ENCODE measurements at regions not wholly inside any gene's neighbourhood (a gene's known extent, or its start where the extent isn't known, plus 50 kb on each side); places are given as distances from the start of the nearest gene placed in this dataset.

DNA sequence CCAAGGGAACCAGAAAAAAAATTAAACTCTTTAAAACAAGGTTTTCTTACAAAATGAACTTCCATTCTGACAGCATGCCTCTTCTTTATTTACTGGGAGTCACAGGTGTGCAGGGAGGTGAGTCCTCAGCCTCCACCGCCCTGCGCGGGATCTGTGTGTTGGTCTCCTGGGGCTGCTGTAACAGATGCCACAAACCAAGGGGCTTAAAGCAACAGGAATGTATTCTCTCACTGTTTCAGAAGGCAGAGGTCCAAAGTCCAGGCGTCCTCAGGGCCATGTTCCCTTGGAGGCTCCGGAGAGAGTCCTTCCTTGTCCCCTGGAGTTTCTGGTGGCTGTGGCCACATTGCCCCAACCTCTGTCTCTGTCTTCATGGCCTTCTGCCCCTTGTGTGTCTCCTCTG, 123.6 kb upstream of the C1orf174 start:
- DNase-seq (ENCODE audit: low read depth) (no peak), FAIRE-seq (no peak)
- Histone ChIP-seq H3K4me1 (ENCODE audit: insufficient read depth, low read length) (no peaks in the 10 kb centered on the region), H3K79me2 (ENCODE audit: insufficient read depth, low read length) (no peaks in the 10 kb centered on the region), H3K9me3 (ENCODE audit: insufficient read depth, low read depth, low read length) (peaks cover 5% of the 10 kb centered on the region), H4K20me1 (ENCODE audit: insufficient read depth, low read length) (no peaks in the 10 kb centered on the region), H3K4me2 (ENCODE audit: low read length) (no peak overlapping the region), H3K4me3 (ENCODE audit: insufficient read depth, low read depth, low read length) (no peak overlapping the region), H2AFZ (ENCODE audit: low read depth, low read length) (no peak overlapping the region), H3K27ac (ENCODE audit: low read depth, low read length) (no peak overlapping the region), H3K27me3 (ENCODE audit: insufficient read depth, low read length) (no peaks in the 10 kb centered on the region), H3K9ac (ENCODE audit: low read length) (no peak overlapping the region), H3K36me3 (ENCODE audit: insufficient read depth, low read length) (no peaks in the 10 kb centered on the region)
- TF ChIP-seq, protein P1, sequence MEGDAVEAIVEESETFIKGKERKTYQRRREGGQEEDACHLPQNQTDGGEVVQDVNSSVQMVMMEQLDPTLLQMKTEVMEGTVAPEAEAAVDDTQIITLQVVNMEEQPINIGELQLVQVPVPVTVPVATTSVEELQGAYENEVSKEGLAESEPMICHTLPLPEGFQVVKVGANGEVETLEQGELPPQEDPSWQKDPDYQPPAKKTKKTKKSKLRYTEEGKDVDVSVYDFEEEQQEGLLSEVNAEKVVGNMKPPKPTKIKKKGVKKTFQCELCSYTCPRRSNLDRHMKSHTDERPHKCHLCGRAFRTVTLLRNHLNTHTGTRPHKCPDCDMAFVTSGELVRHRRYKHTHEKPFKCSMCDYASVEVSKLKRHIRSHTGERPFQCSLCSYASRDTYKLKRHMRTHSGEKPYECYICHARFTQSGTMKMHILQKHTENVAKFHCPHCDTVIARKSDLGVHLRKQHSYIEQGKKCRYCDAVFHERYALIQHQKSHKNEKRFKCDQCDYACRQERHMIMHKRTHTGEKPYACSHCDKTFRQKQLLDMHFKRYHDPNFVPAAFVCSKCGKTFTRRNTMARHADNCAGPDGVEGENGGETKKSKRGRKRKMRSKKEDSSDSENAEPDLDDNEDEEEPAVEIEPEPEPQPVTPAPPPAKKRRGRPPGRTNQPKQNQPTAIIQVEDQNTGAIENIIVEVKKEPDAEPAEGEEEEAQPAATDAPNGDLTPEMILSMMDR (IDR thresholded peaks at IDR 0.05; ENCODE audit: insufficient read depth, low read depth, low read length): no peak
- TF ChIP-seq EZH2 (IDR thresholded peaks at IDR 0.05; ENCODE audit: insufficient read depth, low read length): no peak
- H3K27ac Mint-ChIP-seq (ENCODE audit: unreplicated experiment): no peak overlapping the region
- H3K27me3 Mint-ChIP-seq (ENCODE audit: low read depth, unreplicated experiment): peaks cover 12% of the 10 kb centered on the region
- H3K36me3 Mint-ChIP-seq (ENCODE audit: low read depth, unreplicated experiment): no peaks in the 10 kb centered on the region
- peaks cover 27% of the 10 kb centered on the region for H3K9me3 Mint-ChIP-seq (ENCODE audit: unreplicated experiment)
- no peak overlapping the region for H3K4me3 Mint-ChIP-seq (ENCODE audit: unreplicated experiment)
- no peaks in the 10 kb centered on the region for H3K4me1 Mint-ChIP-seq (ENCODE audit: low read depth, unreplicated experiment)

DNA sequence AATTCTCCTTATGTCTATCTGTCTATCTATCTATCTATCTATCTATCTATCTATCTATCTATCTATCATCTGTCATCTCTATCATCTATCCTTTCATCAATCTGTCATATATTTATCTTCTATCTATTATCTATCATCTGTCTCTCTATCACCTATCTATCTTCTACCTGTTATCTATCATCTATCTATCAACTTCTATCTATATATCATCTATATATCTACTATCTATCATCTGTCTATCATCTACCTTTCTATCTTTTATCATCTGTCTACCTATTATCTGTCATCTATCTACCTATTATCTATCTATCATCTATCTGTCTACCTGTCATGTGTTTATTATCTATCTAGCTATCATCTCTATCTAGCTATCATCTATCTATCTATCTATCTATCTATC, 124.7 kb upstream of the C1orf174 start:
- H3K4me3 ChIP-seq (ENCODE audit: insufficient read depth, low read depth, low read length): no peak overlapping the region
- DNase-seq (ENCODE audit: low read depth) (no peak), FAIRE-seq (no peak)
- H3K4me1 ChIP-seq (ENCODE audit: insufficient read depth, low read length): no peaks in the 10 kb centered on the region
- H3K36me3 Mint-ChIP-seq (ENCODE audit: low read depth, unreplicated experiment): no peaks in the 10 kb centered on the region
- H3K27ac Mint-ChIP-seq (ENCODE audit: unreplicated experiment): no peak overlapping the region
- H2AFZ ChIP-seq (ENCODE audit: low read depth, low read length): no peak overlapping the region
- H3K9me3 Mint-ChIP-seq (ENCODE audit: unreplicated experiment): peaks cover 19% of the 10 kb centered on the region
- H3K27ac ChIP-seq (ENCODE audit: low read depth, low read length): no peak overlapping the region
- no peak overlapping the region for H3K4me2 ChIP-seq (ENCODE audit: low read length)
- no peaks in the 10 kb centered on the region for H3K36me3 ChIP-seq (ENCODE audit: insufficient read depth, low read length)
- no peaks in the 10 kb centered on the region for H3K27me3 ChIP-seq (ENCODE audit: insufficient read depth, low read length)
- TF ChIP-seq, protein P1 (IDR thresholded peaks at IDR 0.05; ENCODE audit: insufficient read depth, low read depth, low read length): no peak
- no peak for TF ChIP-seq EZH2 (IDR thresholded peaks at IDR 0.05; ENCODE audit: insufficient read depth, low read length)
- peaks cover 5% of the 10 kb centered on the region for H3K9me3 ChIP-seq (ENCODE audit: insufficient read depth, low read depth, low read length)
- H3K4me3 Mint-ChIP-seq (ENCODE audit: unreplicated experiment): no peak overlapping the region
- H3K79me2 ChIP-seq (ENCODE audit: insufficient read depth, low read length): no peaks in the 10 kb centered on the region
- H3K27me3 Mint-ChIP-seq (ENCODE audit: low read depth, unreplicated experiment): peaks cover 5% of the 10 kb centered on the region
- no peak overlapping the region for H3K9ac ChIP-seq (ENCODE audit: low read length)
- H3K4me1 Mint-ChIP-seq (ENCODE audit: low read depth, unreplicated experiment): no peaks in the 10 kb centered on the region
- no peaks in the 10 kb centered on the region for H4K20me1 ChIP-seq (ENCODE audit: insufficient read depth, low read length)

DNA sequence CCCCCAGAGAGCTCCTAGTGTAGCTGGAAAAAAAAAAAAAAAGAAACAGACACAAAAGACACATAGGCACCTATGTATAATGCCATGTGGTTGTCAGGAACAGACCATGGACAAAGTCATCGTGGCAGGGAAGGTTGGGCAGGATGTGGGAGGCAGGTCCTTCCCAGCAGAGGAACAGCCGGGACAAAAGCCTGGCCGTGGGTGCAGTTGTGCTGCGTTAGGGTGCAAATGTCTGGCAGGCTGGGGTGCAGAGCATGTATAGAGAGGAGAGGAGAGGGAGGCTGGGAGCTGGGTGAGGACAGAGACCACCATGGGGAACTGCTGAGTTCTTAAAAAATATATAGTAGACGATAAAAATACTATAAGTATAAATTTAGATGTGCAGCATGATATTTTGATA, 125.7 kb upstream of the C1orf174 start:
- H3K9ac ChIP-seq (ENCODE audit: low read length): no peak overlapping the region
- no peak overlapping the region for H2AFZ ChIP-seq (ENCODE audit: low read depth, low read length)
- no peaks in the 10 kb centered on the region for H3K79me2 ChIP-seq (ENCODE audit: insufficient read depth, low read length)
- no peak for DNase-seq (ENCODE audit: low read depth)
- no peaks in the 10 kb centered on the region for H3K36me3 ChIP-seq (ENCODE audit: insufficient read depth, low read length)
- H4K20me1 ChIP-seq (ENCODE audit: insufficient read depth, low read length): no peaks in the 10 kb centered on the region
- Mint-ChIP-seq H3K4me1 (ENCODE audit: low read depth, unreplicated experiment) (no peaks in the 10 kb centered on the region), H3K27ac (ENCODE audit: unreplicated experiment) (no peak overlapping the region), H3K27me3 (ENCODE audit: low read depth, unreplicated experiment) (peaks cover 2% of the 10 kb centered on the region), H3K4me3 (ENCODE audit: unreplicated experiment) (no peak overlapping the region), H3K36me3 (ENCODE audit: low read depth, unreplicated experiment) (no peaks in the 10 kb centered on the region), H3K9me3 (ENCODE audit: unreplicated experiment) (peaks cover 15% of the 10 kb centered on the region)
- H3K27me3 ChIP-seq (ENCODE audit: insufficient read depth, low read length): no peaks in the 10 kb centered on the region
- TF ChIP-seq, protein P1 (IDR thresholded peaks at IDR 0.05; ENCODE audit: insufficient read depth, low read depth, low read length): no peak
- TF ChIP-seq EZH2 (IDR thresholded peaks at IDR 0.05; ENCODE audit: insufficient read depth, low read length): no peak
- H3K4me2 ChIP-seq (ENCODE audit: low read length): no peak overlapping the region
- peaks cover 4% of the 10 kb centered on the region for H3K9me3 ChIP-seq (ENCODE audit: insufficient read depth, low read depth, low read length)
- FAIRE-seq: no peak
- no peaks in the 10 kb centered on the region for H3K4me1 ChIP-seq (ENCODE audit: insufficient read depth, low read length)
- no peak overlapping the region for H3K4me3 ChIP-seq (ENCODE audit: insufficient read depth, low read depth, low read length)
- H3K27ac ChIP-seq (ENCODE audit: low read depth, low read length): no peak overlapping the region
